Osteoblast (primary cell): ENCODE measurements at regions not wholly inside any gene's neighbourhood (a gene's known extent, or its start where the extent isn't known, plus 50 kb on each side); places are given as distances from the start of the nearest gene placed in this dataset.

Experiments
- DNase-seq: peaks from one replicate; pipeline ENCODE4 v3.0.0; 2011; ENCODE audit warnings: low spot score, mixed read lengths; ENCODE audit not compliant: insufficient read length; ENCODE audit errors: missing footprints
- H2AFZ ChIP-seq: 2 replicates; pipeline ENCODE4 v1.6.0; 2011; ENCODE audit warnings: mild to moderate bottlenecking, low read length
- H3K27ac ChIP-seq: 2 replicates; pipeline ENCODE4 v1.5.1; 2011; ENCODE audit warnings: mild to moderate bottlenecking, low read depth, low read length, moderate library complexity
- H3K27me3 ChIP-seq: 2 replicates; pipeline ENCODE4 v1.6.0; 2012; ENCODE audit warnings: mild to moderate bottlenecking, control low read depth, inconsistent platforms, low read length, moderate library complexity; ENCODE audit not compliant: insufficient read depth
- H3K36me3 ChIP-seq: 2 replicates; pipeline ENCODE4 v1.5.1; 2011; ENCODE audit warnings: mild to moderate bottlenecking, low read length, control low read depth, moderate library complexity; ENCODE audit not compliant: insufficient read depth
- H3K4me1 ChIP-seq: 2 replicates; pipeline ENCODE4 v1.5.1; 2011; ENCODE audit warnings: mild to moderate bottlenecking, low read length, control low read depth, moderate library complexity; ENCODE audit not compliant: insufficient read depth
- H3K4me2 ChIP-seq: 2 replicates; pipeline ENCODE4 v1.6.0; 2011; ENCODE audit warnings: mild to moderate bottlenecking, low read length; ENCODE audit not compliant: insufficient read depth
- H3K4me3 ChIP-seq: fragments of 200-600 bp; sonication (generic); 3 replicates; pipeline ENCODE4 v1.5.1; 2012; ENCODE audit warnings: mild to moderate bottlenecking, low read length, inconsistent platforms; ENCODE audit not compliant: insufficient read depth
- H3K79me2 ChIP-seq: 2 replicates; pipeline ENCODE4 v1.6.0; 2012; ENCODE audit warnings: mild to moderate bottlenecking, low read length, control low read depth, inconsistent platforms; ENCODE audit not compliant: insufficient read depth
- H3K9me3 ChIP-seq: 2 replicates; pipeline ENCODE4 v1.5.1; 2011; ENCODE audit warnings: low read depth, low read length, control low read depth
- H4K20me1 ChIP-seq: 2 replicates; pipeline ENCODE4 v1.6.0; 2012; ENCODE audit warnings: mild to moderate bottlenecking, low read length, control low read depth; ENCODE audit not compliant: insufficient read depth
- TF ChIP-seq, protein P1 (sequence below): IDR thresholded peaks from 2 replicates; pipeline ENCODE4 v1.5.1; 2011; ENCODE audit warnings: mild to moderate bottlenecking, low read depth, low read length, moderate library complexity; ENCODE audit errors: extremely low read depth

DNA sequence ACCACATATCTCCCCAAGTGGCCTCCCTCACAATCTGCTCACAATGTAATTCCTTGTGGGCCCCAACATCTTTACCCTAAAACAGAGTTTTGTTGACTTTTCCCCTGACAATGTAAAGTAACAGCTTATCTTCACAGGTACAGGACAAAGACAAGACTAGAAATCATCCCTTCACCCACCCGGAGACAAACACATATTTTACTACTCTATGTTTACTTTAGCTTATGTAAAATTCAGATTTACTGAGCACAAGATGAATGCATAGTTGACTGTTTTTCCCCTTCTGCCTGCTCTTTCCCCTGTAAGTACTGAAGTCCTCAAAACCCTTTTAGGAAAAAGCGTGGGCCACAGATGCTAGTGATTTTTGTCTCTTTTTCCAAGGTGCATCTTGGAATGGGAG lies 61.0 kb downstream of the RPP21 start:
- Histone ChIP-seq H3K4me1 (no peaks in the 10 kb centered on the region), H3K36me3 (no peaks in the 10 kb centered on the region), H4K20me1 (no peaks in the 10 kb centered on the region), H2AFZ (no peak overlapping the region), H3K79me2 (no peaks in the 10 kb centered on the region), H3K9me3 (peaks cover 2% of the 10 kb centered on the region), H3K27ac (no peak overlapping the region), H3K27me3 (peaks cover 39% of the 10 kb centered on the region), H3K4me3 (no peak overlapping the region), H3K4me2 (no peak overlapping the region)
- no peak for DNase-seq
- TF ChIP-seq, protein P1, sequence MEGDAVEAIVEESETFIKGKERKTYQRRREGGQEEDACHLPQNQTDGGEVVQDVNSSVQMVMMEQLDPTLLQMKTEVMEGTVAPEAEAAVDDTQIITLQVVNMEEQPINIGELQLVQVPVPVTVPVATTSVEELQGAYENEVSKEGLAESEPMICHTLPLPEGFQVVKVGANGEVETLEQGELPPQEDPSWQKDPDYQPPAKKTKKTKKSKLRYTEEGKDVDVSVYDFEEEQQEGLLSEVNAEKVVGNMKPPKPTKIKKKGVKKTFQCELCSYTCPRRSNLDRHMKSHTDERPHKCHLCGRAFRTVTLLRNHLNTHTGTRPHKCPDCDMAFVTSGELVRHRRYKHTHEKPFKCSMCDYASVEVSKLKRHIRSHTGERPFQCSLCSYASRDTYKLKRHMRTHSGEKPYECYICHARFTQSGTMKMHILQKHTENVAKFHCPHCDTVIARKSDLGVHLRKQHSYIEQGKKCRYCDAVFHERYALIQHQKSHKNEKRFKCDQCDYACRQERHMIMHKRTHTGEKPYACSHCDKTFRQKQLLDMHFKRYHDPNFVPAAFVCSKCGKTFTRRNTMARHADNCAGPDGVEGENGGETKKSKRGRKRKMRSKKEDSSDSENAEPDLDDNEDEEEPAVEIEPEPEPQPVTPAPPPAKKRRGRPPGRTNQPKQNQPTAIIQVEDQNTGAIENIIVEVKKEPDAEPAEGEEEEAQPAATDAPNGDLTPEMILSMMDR = no peak

DNA sequence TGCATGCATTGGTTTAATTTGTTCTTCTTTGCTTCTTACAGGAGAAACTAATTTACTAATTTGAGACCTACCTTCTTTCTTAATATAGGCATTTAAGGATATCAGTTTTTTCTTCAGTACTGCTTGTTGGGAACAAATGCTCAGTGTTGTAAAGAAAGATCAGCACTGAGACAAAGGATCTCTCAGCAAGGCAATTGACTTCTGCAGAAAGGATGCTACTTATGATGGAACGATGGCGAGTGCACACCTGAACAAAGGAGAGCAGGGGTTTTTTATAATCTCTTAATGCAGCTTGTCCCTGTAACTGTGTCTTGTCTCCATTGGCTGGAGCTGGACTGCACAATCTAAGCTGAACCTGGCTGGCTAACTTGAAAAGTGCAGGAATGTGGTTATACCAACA lies 64.2 kb downstream of the RPP21 start:
- Histone ChIP-seq H3K36me3 (no peaks in the 10 kb centered on the region), H4K20me1 (no peaks in the 10 kb centered on the region), H3K27me3 (peaks cover 39% of the 10 kb centered on the region), H3K4me3 (no peak overlapping the region), H2AFZ (no peak overlapping the region), H3K9me3 (peaks cover 2% of the 10 kb centered on the region), H3K79me2 (no peaks in the 10 kb centered on the region), H3K4me1 (no peaks in the 10 kb centered on the region), H3K27ac (no peak overlapping the region), H3K4me2 (no peak overlapping the region)
- no peak for DNase-seq
- TF ChIP-seq, protein P1 = no peak

GRCh38 chr6:30411515-30412207 lies 66.7 kb downstream of the RPP21 start:
- no peak for DNase-seq
- Histone ChIP-seq H3K9me3 (peaks cover 2% of the 10 kb centered on the region), H3K36me3 (no peaks in the 10 kb centered on the region), H3K4me2 (peak overlapping the region; percentile 51), H4K20me1 (no peaks in the 10 kb centered on the region), H3K4me1 (no peaks in the 10 kb centered on the region), H3K27ac (no peak overlapping the region), H3K79me2 (no peaks in the 10 kb centered on the region), H3K27me3 (peaks cover 34% of the 10 kb centered on the region), H2AFZ (peak overlapping the region; percentile 51), H3K4me3 (no peak overlapping the region)
- TF ChIP-seq, protein P1 = peak; percentile 69

GRCh38 chr6:30418448-30418847 lies 70.9 kb upstream of the HLA-E start:
- no peaks in the 10 kb centered on the region for H3K36me3 ChIP-seq
- H3K9me3 ChIP-seq = no peaks in the 10 kb centered on the region
- H3K27ac ChIP-seq = no peak overlapping the region
- no peak overlapping the region for H3K4me2 ChIP-seq
- H3K27me3 ChIP-seq = peaks cover 33% of the 10 kb centered on the region
- DNase-seq = peak; percentile 48
- H3K4me1 ChIP-seq = no peaks in the 10 kb centered on the region
- no peaks in the 10 kb centered on the region for H3K79me2 ChIP-seq
- TF ChIP-seq, protein P1 = no peak
- no peaks in the 10 kb centered on the region for H4K20me1 ChIP-seq
- no peak overlapping the region for H2AFZ ChIP-seq
- no peak overlapping the region for H3K4me3 ChIP-seq
